H1 (cell line): ENCODE measurements at regions not wholly inside any gene's neighbourhood (a gene's known extent, or its start where the extent isn't known, plus 50 kb on each side); places are given as distances from the start of the nearest gene placed in this dataset.

Source experiments
- KDM1A ChIP-seq: fragments of 200-600, 300-600 bp; sonication (generic); IDR thresholded peaks from 2 replicates; pipeline ENCODE4 v1.7.1; 2016; ENCODE audit warnings: mild to moderate bottlenecking, low read length, borderline replicate concordance
- KDM4A ChIP-seq: IDR thresholded peaks from one replicate; pipeline ENCODE4 v1.7.1; 2012; ENCODE audit warnings: low read depth, mild to moderate bottlenecking, moderate library complexity, low read length, inconsistent platforms; ENCODE audit not compliant: severe bottlenecking
- NANOG ChIP-seq: IDR thresholded peaks from 2 replicates; pipeline ENCODE4 v1.6.1; 2011; ENCODE audit warnings: low read length, low read depth, mild to moderate bottlenecking, inconsistent platforms; ENCODE audit not compliant: insufficient read depth, poor library complexity, severe bottlenecking
- RAD21 ChIP-seq, 2 experiments: IDR thresholded peaks in 1 of 2; conservative IDR thresholded peaks in 1 of 2; 2 replicates each; pipeline ENCODE4 v1.6.1; 2011; ENCODE audit warnings: low read depth in 2 of 2, low read length in 2 of 2, improper control_type of control experiment in 1 of 2, inconsistent platforms in 1 of 2, mild to moderate bottlenecking in 1 of 2, moderate library complexity in 1 of 2
- TF ChIP-seq, protein P1 (sequence below): fragments of 300-600 bp; sonication (generic); IDR thresholded peaks from 2 replicates; pipeline ENCODE4 v1.7.1; 2012; ENCODE audit warnings: low read length, moderate library complexity, mild to moderate bottlenecking, inconsistent platforms; ENCODE audit not compliant: insufficient replicate concordance

DNA sequence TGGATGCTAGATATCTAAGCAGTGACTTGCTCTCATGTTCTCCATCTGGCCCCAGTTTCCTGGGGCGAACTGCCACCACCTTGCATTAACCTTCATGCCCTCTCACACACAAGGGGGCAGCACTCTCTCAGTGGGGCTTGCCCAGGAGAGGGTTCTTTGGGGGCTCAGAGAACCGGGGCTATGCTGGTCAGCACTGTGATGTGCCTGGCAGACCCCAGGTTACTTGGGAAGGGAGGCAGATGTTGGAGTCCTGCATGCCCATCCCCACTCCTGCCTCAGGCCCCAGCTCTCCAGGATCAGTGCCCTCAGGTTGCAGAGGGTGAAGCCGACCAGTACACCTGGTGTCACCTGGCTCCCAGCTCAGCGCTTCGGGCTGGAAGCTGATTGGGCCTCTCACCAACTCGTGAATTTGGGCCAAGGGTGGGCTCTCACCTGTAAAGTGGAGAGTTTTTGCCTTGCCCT is 396.2 kb upstream of the HS6ST1 start (continued):
- TF ChIP-seq, protein P1, sequence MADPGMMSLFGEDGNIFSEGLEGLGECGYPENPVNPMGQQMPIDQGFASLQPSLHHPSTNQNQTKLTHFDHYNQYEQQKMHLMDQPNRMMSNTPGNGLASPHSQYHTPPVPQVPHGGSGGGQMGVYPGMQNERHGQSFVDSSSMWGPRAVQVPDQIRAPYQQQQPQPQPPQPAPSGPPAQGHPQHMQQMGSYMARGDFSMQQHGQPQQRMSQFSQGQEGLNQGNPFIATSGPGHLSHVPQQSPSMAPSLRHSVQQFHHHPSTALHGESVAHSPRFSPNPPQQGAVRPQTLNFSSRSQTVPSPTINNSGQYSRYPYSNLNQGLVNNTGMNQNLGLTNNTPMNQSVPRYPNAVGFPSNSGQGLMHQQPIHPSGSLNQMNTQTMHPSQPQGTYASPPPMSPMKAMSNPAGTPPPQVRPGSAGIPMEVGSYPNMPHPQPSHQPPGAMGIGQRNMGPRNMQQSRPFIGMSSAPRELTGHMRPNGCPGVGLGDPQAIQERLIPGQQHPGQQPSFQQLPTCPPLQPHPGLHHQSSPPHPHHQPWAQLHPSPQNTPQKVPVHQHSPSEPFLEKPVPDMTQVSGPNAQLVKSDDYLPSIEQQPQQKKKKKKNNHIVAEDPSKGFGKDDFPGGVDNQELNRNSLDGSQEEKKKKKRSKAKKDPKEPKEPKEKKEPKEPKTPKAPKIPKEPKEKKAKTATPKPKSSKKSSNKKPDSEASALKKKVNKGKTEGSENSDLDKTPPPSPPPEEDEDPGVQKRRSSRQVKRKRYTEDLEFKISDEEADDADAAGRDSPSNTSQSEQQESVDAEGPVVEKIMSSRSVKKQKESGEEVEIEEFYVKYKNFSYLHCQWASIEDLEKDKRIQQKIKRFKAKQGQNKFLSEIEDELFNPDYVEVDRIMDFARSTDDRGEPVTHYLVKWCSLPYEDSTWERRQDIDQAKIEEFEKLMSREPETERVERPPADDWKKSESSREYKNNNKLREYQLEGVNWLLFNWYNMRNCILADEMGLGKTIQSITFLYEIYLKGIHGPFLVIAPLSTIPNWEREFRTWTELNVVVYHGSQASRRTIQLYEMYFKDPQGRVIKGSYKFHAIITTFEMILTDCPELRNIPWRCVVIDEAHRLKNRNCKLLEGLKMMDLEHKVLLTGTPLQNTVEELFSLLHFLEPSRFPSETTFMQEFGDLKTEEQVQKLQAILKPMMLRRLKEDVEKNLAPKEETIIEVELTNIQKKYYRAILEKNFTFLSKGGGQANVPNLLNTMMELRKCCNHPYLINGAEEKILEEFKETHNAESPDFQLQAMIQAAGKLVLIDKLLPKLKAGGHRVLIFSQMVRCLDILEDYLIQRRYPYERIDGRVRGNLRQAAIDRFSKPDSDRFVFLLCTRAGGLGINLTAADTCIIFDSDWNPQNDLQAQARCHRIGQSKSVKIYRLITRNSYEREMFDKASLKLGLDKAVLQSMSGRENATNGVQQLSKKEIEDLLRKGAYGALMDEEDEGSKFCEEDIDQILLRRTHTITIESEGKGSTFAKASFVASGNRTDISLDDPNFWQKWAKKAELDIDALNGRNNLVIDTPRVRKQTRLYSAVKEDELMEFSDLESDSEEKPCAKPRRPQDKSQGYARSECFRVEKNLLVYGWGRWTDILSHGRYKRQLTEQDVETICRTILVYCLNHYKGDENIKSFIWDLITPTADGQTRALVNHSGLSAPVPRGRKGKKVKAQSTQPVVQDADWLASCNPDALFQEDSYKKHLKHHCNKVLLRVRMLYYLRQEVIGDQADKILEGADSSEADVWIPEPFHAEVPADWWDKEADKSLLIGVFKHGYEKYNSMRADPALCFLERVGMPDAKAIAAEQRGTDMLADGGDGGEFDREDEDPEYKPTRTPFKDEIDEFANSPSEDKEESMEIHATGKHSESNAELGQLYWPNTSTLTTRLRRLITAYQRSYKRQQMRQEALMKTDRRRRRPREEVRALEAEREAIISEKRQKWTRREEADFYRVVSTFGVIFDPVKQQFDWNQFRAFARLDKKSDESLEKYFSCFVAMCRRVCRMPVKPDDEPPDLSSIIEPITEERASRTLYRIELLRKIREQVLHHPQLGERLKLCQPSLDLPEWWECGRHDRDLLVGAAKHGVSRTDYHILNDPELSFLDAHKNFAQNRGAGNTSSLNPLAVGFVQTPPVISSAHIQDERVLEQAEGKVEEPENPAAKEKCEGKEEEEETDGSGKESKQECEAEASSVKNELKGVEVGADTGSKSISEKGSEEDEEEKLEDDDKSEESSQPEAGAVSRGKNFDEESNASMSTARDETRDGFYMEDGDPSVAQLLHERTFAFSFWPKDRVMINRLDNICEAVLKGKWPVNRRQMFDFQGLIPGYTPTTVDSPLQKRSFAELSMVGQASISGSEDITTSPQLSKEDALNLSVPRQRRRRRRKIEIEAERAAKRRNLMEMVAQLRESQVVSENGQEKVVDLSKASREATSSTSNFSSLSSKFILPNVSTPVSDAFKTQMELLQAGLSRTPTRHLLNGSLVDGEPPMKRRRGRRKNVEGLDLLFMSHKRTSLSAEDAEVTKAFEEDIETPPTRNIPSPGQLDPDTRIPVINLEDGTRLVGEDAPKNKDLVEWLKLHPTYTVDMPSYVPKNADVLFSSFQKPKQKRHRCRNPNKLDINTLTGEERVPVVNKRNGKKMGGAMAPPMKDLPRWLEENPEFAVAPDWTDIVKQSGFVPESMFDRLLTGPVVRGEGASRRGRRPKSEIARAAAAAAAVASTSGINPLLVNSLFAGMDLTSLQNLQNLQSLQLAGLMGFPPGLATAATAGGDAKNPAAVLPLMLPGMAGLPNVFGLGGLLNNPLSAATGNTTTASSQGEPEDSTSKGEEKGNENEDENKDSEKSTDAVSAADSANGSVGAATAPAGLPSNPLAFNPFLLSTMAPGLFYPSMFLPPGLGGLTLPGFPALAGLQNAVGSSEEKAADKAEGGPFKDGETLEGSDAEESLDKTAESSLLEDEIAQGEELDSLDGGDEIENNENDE = no peak
- TF ChIP-seq KDM1A (no peak), NANOG (no peak), KDM4A (no peak), RAD21 (IDR thresholded peaks at IDR 0.05 in 1 of 2, conservative IDR thresholded peaks at IDR 0.05 in 1 of 2; ENCODE audit: low read depth in 2 of 2, low read length in 2 of 2) (peak; percentile 45 to 63)
